ENCODE measurements at regions not wholly inside any gene's neighbourhood (a gene's known extent, or its start where the extent isn't known, plus 50 kb on each side); places are given as distances from the start of the nearest gene placed in this dataset.
"Not testable (repeated sequence)": the region's sequence is repeated elsewhere in the genome, so short reads cannot be mapped to it uniquely, and the experiment has no call there.

DNA sequence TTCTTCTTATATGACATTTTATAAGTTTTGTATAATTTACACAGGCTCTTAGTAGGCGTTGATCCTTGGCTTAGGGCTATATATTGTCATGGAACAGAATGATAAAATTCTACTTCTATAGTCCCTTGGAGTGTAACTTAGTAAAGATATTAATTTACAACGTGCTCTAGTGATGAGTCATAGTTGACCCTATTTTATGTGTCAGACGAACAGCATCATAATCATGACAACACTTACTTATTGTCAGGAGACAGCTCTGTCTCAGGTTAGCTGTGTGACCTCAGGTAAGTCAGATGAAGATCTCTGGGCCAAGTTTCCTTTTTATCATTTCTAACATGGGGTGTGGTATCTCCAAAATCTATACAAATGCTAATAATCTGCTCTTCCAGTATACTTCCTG, 473.5 kb downstream of the UTRN start:
- in situ Hi-C loops (cut with HindIII; ENCODE audit: low pct_unique_long_range_greater_than_20kb, low sequenced_read_pairs) = no loop called here
- no peak for DNase-seq (ENCODE audit: low read depth, low spot score)

DNA sequence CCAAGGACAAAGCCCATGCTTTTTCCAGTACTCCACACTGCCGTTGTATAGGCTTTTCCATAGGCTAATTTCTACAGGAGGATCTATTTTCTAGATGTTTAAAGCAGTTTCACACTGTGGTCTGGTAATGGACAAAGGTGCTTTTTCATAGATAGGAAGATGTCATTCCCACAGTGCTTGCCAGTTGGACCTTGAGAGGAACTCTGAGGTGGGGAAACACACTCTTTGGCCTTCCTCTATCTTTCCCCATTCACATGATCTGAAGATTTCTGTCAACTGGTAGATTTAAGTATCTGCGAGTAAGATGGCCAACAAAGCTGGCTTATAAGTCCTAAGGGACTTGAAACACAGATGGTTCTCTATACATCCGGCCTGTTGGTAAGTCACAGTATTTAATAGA, 477.3 kb downstream of the UTRN start:
- in situ Hi-C loops (cut with HindIII; ENCODE audit: low pct_unique_long_range_greater_than_20kb, low sequenced_read_pairs) = no loop called here
- DNase-seq (ENCODE audit: low read depth, low spot score) = no peak

DNA sequence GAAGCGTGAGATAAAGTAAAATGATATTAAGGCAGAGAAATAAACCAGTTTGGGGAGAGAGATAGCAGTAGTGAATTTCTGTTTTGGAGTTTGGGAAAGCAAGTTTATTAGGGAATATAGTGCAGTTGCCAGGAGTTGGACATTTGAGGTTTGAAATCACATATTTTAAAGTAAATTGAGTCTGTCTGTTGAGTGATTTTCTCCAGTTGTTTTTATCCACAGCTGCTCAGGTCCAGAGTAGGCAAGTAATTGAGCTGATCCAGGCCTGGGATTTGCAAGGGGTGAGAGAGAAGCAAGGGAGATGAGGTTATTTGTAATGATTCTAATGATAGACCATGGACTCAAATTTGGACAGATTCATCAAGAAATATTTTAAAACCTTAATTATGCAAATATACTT, 481.9 kb downstream of the UTRN start:
- in situ Hi-C loops (cut with HindIII; ENCODE audit: low pct_unique_long_range_greater_than_20kb, low sequenced_read_pairs) = no loop called here

DNA sequence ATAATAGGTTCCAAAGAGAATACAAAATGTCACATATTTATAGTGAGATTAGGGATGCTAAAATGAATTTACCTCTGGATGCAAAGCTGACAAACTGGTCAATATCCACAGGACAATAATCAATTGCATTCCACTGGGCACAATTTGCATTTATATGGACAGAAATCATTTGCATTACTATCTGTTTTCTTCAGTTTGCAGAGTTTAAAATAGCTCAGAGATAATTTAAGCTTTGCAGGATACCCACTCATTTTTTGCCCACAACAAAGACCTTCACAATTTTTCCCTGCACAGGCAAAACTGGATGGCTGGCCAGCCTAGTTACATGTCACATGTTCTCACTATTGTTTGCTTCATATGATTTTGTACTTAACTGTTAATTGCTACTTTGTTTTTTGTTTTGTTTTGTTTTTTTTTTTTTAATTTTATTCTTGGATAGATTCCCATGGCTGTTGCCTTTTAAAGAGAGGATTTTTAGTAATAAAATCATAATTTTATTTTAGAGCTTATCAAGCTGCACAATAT, 483.5 kb downstream of the UTRN start:
- in situ Hi-C loops (cut with HindIII; ENCODE audit: low pct_unique_long_range_greater_than_20kb, low sequenced_read_pairs) = no loop called here
- no peak for DNase-seq (ENCODE audit: low read depth, low spot score)

More for the DNA sequence above, 481.9 kb downstream of the UTRN start:
- DNase-seq (ENCODE audit: low read depth, low spot score) = no peak

DNA sequence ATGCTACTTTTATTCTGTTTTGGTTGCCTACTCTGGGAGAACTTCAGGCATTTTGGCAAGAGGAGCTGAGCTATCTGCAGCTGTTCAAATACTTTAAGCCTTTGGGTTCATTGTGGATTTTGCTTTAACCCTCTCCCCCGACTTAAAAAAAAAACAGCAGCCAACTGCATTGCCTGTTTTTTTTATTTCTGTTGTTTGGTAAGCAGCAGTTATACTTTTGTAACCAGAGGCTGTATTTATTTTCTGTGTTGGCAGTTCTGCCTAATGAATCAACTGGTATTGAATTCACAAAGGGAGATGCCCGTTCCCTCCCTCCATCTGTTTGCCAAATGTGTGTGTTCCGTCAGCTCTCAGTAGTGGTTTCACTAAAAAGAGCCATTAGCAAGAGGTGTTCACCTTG, 484.0 kb downstream of the UTRN start:
- DNase-seq (ENCODE audit: low read depth, low spot score) = no peak
- in situ Hi-C loops (cut with HindIII; ENCODE audit: low pct_unique_long_range_greater_than_20kb, low sequenced_read_pairs) = no loop called here

DNA sequence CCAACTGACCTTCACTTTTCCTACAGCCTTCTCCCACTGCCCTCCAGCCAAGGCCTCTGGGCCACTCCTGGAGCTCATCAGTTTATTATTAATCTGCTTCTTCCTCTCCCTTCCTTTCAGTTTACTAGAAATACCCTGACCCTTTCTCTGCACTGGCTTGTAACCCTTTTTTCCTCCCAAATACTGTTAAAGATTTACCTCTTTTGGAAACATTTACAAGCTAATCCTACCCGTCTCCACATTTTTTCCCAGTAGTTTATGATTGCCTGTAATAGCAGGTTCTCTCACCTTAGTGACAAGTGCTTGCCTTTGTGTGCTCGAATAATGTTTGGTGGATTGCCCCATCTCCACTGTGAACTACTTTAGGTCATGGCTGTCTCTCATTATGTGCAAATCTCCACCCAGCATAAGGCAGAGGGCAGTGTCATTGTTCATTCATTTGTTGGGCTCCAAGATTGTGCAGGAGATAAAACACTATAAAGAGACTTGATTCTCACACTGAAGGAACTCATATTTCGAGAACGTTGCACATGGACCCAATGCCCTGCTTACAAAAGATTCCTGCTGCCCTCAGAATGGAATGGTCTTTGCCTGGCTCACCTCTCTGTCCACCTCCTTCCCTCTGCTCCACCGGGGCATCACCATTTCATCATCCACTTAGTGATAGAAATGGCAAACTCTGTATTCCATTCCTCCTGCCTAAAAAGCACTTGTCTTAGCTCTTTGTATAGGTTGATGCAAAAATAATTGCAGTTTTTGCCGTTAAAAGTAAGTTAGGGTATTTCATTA, 491.1 kb downstream of the UTRN start:
- in situ Hi-C loops (cut with HindIII; ENCODE audit: low pct_unique_long_range_greater_than_20kb, low sequenced_read_pairs) = no loop called here
- no peak for DNase-seq (ENCODE audit: low read depth, low spot score)

DNA sequence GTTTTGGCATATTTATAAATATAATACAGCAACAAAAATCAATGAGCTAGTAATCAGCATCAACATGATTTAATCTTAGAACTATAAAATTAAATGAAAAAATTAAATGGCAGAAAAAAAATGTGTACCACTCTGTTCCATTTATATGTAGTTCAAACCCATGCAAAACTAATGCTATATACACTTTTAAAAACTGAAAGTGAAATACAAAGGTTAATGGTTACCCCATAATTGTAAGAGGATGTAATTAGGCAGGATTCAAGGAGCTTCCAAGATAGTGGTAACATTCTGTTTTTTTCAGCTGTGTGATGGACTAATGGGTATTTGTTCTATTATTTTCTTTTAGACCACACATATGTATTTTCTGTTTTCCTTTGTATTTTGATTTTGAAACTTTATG, 492.1 kb downstream of the UTRN start:
- in situ Hi-C loops (cut with HindIII; ENCODE audit: low pct_unique_long_range_greater_than_20kb, low sequenced_read_pairs) = no loop called here
- no peak for DNase-seq (ENCODE audit: low read depth, low spot score)

DNA sequence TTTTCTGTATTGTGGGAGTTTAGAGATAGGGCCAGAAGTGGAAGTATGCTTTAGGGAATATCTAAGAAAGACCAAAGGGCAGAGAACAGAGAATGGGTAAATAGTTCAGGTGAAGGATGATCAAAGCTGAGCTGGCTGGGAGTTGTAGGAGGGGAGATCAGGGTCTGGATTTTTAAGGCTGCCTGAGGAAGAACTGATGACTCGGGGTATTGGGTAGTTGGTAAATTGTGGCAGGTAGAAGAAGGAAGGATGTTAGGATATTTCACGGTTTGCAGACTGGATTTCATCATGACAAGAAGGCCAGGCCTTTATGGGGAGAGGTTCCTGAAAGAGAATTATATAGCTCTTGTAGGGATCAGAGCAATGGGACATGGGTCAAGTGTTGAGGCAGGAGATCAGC, 492.9 kb downstream of the UTRN start:
- in situ Hi-C loops (cut with HindIII; ENCODE audit: low pct_unique_long_range_greater_than_20kb, low sequenced_read_pairs) = no loop called here
- no peak for DNase-seq (ENCODE audit: low read depth, low spot score)

DNA sequence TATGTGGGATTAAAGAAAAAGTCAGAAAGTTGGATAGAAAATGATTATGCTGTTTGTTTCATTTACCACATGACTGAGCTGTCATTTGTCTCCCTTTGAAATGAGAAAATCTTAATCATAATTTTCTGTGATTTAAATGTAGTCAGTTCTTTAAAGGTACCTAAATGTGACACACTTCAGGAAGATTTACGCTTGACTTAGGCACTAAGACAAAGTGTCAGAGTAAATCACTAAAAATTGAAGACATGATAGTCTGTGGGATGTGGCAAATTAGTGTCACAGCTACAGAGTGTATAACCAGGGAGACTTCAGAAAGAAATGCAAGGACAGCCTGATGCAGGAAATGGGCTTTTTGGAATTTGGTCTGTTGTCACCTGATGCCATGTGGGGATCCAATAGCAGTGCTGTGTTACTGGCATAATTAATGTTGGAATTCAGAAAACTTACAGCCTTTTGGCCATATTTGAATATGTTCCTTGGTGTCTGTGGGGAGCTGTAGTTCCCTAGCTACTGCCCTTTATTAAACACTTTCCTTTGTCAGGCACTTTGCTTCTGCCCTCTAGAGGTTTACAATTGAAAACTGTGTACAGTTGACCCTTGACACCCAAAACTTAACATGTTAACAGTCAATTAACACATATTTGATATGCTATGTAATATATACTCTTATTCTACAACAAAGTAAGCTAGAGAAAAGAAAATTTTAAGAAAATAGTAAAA, 493.8 kb downstream of the UTRN start:
- in situ Hi-C loops (cut with HindIII; ENCODE audit: low pct_unique_long_range_greater_than_20kb, low sequenced_read_pairs) = no loop called here
- DNase-seq (ENCODE audit: low read depth, low spot score) = peak; percentile 38

DNA sequence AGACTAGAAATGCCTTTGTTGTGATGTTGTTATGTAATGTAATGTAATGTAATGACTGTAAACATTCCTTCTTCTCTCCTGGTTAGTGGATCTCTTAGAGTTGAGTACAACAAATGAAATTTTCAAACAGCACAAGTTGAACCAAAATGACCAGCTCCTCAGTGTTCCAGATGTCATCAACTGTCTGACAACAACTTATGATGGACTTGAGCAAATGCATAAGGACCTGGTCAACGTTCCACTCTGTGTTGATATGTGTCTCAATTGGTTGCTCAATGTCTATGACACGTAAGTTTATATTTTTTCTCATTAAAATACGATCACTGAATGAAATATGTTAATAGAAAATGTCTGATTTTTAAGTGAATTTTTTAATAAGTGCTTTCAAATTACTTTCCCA, 496.7 kb downstream of the UTRN start:
- DNase-seq (ENCODE audit: low read depth, low spot score) = no peak
- in situ Hi-C loops (cut with HindIII; ENCODE audit: low pct_unique_long_range_greater_than_20kb, low sequenced_read_pairs) = no loop called here

DNA sequence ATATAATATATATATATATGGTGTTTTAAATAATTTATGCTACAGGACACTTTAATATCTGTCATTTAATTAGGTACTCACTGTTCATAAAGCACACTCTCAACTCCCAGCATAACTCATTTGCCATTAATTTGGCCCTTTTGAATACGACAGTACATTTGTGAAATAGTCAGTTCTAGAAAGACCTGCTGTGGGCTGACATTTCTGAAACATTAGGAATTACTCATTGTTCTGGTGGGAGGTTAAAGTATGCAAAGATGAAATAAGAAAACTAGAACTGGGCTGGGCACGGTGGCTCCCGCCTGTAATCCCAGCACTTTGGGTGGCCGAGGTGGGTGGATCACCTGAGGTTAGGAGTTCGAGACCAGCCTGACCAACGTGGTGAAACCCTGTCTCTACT, 497.5 kb downstream of the UTRN start:
- DNase-seq (ENCODE audit: low read depth, low spot score) = no peak
- in situ Hi-C loops (cut with HindIII; ENCODE audit: low pct_unique_long_range_greater_than_20kb, low sequenced_read_pairs) = no loop called here

DNA sequence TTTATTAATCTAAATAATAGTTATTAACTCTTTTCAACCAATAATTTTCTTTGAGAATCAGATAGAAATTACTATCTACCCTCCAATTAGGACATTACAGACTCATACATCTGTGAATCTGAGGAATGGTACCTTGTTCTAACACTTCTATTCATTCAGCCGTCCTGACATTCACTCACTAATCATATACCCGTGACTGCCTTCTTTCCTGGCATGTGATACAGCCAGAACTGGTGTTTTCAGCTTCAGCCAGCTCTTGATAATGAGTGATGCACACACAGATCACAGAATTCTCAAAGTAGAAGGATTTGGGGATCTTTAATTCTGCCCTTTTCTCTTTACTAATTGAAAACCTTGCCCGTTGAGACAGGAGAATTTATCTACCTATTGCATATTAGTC, 499.9 kb downstream of the UTRN start:
- peak; percentile 87 for DNase-seq (ENCODE audit: low read depth, low spot score)
- in situ Hi-C loops (cut with HindIII; ENCODE audit: low pct_unique_long_range_greater_than_20kb, low sequenced_read_pairs) = no loop called here

DNA sequence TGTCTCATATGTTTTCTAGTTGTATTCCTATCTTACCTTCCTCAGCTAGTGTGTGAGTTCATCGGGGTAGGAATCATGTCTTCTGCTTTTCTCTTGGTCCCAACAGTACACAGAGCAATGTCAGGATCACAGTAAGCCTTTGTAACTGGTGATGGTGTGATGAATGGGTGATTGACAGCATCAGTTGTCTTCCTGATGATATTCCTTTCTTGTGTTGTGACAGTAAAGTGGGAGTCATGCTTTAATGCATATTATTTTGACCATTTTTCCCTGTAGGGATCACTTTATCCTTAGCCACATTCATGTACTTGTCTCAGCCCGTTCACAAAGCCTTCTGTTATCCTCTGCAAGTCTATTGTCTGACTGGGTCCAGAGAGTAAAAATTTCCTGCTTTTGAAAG, 501.7 kb downstream of the UTRN start:
- in situ Hi-C loops (cut with HindIII; ENCODE audit: low pct_unique_long_range_greater_than_20kb, low sequenced_read_pairs) = no loop called here
- peak; percentile 50 for DNase-seq (ENCODE audit: low read depth, low spot score)

DNA sequence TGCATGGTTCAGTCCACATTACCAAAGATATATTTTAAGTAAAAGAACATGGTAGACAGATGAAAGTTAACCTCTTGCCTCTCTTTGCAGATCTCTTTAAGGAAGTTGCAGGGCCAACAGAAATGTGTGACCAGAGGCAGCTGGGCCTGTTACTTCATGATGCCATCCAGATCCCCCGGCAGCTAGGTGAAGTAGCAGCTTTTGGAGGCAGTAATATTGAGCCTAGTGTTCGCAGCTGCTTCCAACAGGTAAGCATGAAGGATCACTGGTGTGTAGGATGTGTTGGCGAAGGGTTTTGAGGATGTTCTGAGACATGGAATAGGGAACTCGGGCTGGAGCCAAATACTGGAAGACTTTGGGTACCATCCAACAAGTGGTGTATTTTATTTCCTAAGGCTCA, 508.6 kb downstream of the UTRN start:
- no peak for DNase-seq (ENCODE audit: low read depth, low spot score)
- in situ Hi-C loops (cut with HindIII; ENCODE audit: low pct_unique_long_range_greater_than_20kb, low sequenced_read_pairs) = no loop called here

DNA sequence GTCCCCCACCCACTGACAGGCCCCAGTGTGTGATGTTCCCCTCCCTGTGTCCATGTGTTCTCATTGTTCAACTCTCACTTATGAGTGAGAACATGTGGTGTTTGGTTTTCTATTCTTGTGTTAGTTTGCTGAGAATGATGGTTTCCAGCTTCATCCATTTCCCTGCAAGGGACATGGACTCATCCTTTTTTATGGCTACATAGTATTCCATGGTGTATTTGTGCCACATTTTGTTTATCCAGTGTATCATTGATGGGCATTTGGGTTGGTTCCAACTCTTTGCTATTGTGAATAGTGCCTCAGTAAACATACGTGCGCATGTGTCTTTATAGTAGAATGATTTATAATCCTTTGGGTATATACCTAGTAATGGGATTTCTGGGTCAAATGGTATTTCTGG, 509.9 kb downstream of the UTRN start:
- DNase-seq (ENCODE audit: low read depth, low spot score); in situ Hi-C loops (cut with HindIII; ENCODE audit: low pct_unique_long_range_greater_than_20kb, low sequenced_read_pairs): not testable (repeated sequence)

DNA sequence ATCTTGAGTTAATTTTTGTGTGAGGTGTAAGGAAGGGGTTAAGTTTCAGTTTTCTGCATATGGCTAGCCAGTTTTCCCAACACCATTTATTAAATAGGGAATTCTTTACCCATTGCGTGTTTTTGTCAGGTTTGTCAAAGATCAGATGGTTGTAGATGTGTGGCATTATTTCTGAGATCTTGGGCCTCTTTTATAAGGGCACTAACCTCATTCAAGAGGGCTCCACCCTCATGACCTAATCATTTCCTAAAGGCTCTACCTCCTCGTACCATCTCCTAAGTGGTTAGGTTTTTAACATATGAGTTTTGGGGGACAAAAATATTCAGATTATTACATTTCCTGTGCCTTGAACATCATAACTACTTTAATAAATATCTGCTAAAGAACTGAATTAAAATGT, 510.9 kb downstream of the UTRN start:
- no peak for DNase-seq (ENCODE audit: low read depth, low spot score)
- in situ Hi-C loops (cut with HindIII; ENCODE audit: low pct_unique_long_range_greater_than_20kb, low sequenced_read_pairs) = no loop called here

DNA sequence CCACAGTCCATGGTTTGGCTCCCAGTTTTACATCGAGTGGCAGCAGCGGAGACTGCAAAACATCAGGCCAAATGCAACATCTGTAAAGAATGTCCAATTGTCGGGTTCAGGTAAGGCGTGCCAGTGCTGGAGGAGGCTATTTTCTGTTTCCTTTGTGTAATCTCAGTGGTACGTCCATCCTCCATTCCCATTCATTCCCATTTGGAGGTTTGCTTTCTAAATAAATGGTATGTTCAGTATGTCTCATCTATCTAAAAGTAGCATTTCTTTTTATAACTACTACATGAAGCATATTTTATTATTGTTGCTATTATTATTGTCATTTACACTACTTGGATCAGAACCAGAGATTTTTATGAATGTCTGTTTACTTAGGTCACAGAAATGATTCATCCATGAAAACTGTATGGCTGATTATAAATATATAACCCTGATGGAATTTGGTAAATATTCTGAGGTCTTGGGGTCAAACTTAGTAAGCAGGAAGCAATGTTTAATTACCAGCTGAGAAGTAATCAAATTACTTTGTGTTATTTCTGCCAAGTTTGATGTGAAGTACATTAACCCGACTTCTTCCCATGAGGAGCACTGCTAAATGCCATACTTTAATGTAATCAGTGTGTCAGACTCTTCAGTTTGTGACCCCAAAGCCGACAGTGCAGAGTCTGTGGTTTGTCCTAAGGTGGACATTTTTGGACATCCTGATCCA, 512.9 kb downstream of the UTRN start:
- no peak for DNase-seq (ENCODE audit: low read depth, low spot score)
- in situ Hi-C loops (cut with HindIII; ENCODE audit: low pct_unique_long_range_greater_than_20kb, low sequenced_read_pairs) = no loop called here

DNA sequence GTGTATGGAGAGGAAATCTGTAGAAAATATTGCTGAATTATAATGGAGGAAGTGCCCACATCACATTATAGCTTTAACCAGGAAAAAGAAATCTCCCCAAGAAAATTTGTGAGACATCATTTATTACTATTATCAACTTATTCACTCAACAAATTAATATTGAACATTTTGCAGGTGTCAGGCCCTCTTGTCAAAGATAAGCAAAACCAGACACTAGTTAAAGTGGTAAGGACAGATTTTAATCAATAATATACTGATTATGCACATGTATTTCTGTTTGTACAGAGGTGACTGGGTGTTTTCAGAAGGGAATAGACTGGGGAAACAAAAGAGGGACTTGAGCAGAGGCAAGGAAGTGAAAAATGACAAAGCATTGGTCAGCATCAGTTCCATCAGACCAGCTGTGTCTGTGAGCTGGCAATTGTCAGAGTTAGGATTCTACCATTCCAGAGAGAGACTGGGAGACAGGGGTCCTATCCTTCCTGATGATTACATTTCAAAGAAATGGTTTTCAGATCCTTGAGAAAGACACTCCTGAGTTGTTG, 519.2 kb downstream of the UTRN start:
- in situ Hi-C loops (cut with HindIII; ENCODE audit: low pct_unique_long_range_greater_than_20kb, low sequenced_read_pairs) = no loop called here
- no peak for DNase-seq (ENCODE audit: low read depth, low spot score)
